GM18520 (cell line): ENCODE measurements at regions not wholly inside any gene's neighbourhood (a gene's known extent, or its start where the extent isn't known, plus 50 kb on each side); places are given as distances from the start of the nearest gene placed in this dataset.

Experiments used
- ATAC-seq: cut with Tn5 transposase; IDR thresholded peaks from one replicate; pipeline ENCODE4 v1.9.1; 2021; ENCODE audit not compliant: unreplicated experiment

DNA sequence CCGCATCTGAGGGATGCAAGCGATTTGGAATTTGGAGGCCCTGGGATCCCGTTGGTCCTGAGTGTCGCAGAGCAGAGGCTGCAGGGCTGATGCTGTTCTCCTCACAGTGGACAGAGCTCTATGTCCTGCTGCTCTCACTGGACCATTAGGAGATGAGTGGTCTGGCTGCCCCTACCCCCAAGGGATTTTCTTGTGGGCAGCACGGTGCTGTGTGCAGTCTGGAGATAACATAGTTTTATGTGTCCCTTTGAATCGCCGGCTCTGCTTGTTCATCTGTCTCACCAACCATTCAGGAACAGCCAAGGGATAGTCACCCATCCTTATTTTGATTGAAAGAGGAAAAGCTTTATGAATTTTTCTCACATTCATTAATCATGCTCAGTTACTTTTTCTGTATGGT lies 49.9 kb downstream of the CHRM3 start:
- no peak for ATAC-seq

DNA sequence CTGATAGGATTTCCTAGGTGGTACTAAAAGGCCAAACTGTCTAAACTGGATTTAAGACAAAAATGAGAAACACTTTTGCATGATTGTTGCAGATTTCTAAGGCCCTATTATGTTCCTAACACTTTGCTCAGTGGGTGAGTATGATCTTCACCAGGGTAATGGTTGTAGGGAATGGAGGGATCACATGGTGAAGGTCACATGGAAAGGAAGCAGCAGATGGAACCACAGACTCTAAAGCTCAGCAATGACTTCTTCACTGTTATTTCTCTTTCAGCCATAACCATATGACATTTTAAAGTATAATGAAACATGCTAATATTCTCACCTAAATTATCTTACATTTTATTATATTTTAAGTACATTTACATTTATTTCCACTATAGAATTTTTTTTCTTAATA lies 51.5 kb downstream of the CHRM3 start:
- no peak for ATAC-seq

DNA sequence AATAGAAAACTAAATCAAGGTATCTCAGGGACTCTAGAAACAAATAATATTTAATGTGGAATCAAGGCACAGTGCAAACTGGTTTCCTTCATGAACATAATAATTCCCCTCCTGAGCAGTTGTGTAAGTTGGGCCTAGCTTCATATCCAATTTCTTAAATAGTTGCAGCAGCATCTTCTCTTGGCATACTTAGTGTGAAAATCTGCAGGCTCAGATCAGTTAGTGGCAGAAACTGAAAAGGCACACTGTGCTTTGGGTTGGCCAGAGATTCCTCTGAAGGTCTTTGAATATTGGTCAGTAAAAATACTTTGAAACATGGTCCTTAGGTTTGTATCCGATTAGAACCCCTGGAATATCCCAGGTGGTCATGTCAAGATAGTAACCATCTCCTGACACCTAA lies 52.5 kb downstream of the CHRM3 start:
- ATAC-seq = no peak

DNA sequence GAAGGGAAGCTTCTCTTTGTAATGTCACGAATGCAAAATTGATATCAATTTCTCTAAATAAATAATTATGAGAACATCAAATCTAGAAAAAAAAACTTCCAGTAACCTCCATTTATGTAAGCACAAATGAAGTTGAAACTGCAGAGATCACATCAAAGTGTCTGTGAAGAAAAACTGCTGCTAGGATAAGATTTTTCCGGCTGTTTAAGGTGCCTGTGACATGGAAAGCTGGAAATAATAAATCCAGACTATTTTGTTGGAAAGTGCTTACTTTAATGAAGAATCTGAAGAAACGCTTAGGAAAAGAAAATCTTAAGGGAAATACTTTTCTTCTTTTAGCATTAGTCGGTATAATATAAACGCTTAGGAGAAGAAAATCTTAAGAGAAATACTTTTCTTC lies 57.0 kb downstream of the CHRM3 start:
- no peak for ATAC-seq

DNA sequence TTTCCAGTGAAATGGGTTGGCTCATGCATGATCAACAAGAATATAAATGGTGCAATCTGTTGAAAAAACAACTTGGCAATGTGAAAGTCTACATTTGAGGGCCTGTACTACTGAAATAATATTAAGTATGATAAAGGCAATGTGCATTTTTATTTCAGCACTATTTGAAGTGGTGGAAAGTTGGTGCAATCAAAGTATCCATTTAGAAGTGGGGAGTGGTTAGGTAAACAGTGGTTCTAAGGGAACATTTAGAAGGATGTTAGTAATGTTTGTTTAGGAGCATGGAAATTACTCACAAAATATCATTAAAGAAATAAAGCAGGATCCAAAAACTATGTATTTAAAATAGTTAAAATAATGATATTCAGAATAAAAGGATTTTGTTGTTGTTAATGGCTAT lies 60.2 kb downstream of the CHRM3 start:
- no peak for ATAC-seq

DNA sequence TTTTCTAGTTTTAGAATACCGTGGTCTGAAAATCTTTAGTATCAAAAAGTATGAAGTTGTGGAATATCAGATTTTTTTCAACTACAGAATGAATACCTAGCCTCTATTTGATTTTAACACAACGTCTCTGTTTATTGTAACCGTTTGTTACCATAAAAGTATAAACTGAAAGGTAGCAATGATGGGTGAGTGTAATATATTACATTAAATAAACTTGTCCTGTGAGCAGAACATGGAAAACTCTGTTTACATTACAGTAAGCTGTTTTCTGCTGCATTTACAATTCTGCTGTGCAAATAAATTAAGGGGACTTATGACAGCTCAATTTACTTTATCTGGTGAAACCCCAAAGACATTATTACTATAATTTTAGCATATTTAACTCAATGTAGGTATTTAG lies 62.5 kb downstream of the CHRM3 start:
- ATAC-seq = no peak

DNA sequence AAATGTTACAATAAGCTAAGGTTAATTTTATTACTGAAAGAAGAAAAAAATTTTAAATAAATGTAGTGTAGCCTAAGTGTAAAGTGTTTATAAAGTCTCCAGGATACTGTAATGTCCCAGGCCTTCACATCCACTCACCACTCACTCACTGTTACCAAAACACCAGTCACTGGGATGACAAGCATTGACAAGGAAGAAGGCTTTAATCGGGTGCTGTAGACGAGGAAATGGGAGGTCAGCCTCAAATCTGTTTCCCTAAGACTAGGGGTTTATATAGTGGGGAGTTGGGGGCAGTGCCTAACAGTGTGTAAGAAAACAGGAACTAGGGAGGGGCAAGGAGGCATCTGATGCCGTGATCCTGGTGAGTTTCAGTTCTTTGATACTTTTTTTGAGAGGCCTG lies 69.4 kb downstream of the CHRM3 start:
- no peak for ATAC-seq

DNA sequence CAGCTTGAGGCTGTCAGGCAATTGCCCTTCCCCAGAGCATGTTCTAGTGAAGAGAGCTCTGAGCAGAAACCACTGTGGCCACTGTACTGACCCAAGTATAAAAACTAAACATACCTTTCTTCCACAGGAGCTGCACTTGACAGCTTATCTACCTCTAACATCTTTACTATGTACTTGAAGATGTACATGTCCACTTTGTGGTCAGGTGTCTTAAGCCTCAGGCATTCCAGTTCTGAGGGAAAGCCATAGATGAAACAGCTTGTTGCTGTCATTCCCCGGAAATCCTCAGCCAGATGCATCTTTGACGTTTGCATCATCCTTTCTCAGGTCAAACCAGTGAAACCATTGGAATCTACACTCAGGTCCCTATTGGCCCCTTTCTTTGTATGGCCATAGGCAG lies 70.4 kb downstream of the CHRM3 start:
- ATAC-seq = no peak

DNA sequence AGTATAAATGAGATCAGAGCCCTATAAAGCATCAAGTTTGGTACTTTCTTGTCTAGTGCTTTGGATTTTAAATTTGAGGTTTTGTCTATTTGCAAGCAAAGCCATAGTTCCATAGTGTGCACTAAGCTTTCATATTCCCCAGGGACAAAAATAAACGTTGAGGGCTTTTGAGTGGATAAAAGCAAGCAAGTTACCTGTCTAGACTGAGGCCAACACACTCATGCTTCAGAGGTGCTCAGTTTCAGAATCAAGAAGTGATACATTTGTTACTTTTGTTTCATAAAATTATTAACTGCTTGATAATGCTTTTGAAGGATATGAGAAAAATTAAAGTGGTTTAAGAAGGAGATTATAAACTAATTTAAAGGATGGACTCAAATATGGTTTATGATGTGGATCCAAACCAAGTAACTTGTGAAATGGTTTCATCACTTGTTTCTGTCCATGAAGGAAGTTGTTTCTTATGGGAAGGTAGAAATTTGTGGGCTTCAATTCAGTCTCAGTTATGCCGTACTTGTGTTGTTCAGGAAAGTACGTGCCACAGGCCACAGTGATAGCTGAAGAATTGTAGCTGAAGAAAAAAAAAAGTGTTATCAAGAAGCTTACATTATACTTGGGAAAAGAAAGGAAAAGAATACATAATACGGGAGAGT lies 71.2 kb downstream of the CHRM3 start:
- peak; percentile 41 for ATAC-seq

DNA sequence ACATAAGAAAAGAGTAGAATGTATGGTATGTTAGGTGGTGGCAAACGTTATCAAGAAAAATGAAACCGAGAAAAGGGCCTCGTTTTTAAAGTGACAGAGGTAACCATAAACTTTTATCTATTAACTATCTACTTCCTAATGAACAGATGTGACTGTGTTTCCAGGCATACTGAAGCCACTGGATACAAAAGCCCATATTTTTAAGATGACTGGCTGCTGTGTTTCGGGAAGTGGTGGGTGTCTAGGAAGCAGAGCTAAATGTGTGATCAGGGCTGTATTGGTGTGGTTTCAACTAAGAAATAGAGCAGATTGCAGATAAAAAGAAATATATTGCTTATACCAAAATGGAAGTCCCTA lies 71.8 kb downstream of the CHRM3 start:
- ATAC-seq = peak; percentile 21

DNA sequence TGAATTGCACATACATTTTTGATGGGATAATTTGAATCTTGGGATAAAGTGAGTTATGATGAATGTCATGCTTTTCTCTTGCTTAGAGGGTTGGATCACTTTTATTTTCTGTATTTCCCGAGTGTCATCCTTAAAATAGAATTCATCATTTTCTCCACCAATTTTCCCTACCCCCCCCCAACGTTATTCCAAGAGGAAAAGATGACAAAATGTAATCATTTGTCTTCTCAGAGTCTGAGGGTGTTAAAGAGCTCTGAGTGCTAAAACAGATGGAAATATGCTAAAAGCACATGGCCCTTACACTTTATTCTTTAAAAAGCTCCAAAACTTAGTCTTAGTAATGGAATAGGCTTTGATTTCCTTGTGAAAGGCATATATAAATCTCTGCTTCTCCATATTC lies 81.4 kb downstream of the CHRM3 start:
- ATAC-seq = no peak

DNA sequence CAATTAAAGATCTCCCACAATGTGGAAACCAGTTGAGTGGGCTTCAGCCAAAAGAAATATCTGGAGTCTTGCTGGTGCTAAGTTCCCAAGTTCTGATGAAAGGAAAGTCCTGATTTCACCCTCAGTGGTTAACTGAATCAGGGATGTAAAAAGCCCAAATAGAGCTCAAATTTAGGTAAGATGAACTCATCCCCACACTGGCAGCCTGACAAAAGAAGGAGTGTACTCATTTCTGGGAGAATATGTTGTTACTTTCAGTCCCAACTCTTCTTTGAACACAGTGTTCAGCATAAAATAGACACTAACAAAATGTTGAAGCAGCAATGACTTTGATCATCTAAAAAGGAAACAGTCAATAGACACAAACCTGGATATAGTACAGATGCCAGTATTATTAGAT lies 91.7 kb downstream of the CHRM3 start:
- no peak for ATAC-seq

DNA sequence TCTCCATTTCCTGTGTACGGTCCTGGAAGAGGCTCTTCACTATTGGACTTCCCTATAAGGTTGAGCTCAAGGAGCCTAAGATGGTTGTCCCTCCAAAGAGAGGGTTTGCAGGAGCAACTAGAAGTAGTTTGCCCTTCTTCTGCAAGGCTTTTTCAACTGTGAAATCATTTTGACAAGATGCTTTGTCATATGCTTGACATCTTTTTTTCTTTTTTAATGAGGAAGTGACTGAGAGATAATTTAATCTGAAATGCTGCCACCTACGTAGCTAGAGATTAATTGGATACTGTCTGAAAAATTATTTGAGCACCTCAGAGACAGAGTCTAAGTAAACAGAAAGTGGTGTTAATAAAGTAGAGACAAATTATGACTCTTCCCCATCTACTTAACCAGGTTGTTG lies 97.0 kb downstream of the CHRM3 start:
- ATAC-seq = no peak

DNA sequence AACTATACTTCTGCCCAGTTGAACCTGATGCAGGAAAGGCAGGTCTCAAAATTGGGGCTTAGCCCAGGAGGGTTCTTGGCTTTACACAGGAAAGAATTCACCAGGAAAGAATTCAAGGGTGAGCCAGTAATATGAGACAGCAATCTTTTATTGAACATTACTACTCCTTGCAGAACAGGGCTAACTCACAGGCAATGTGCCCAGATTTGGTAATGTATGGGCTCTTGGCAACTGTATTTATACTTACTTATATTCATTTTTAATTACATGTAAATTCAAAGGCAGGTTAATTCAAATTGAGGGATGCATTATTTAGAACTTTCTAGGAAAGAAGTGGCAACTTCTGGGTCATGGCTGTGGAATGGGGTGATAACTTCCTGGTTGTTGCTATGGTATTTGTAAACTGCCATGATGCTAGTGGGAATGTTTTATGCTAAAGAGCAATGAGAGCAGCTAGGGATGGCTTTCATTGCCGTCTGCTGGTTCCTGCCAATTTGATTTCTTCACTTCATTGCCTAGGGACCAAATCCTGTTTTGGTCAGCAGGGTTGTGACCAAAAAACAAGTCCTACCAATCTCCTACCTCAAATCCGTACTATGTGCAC lies 107.5 kb downstream of the CHRM3 start:
- ATAC-seq = no peak

DNA sequence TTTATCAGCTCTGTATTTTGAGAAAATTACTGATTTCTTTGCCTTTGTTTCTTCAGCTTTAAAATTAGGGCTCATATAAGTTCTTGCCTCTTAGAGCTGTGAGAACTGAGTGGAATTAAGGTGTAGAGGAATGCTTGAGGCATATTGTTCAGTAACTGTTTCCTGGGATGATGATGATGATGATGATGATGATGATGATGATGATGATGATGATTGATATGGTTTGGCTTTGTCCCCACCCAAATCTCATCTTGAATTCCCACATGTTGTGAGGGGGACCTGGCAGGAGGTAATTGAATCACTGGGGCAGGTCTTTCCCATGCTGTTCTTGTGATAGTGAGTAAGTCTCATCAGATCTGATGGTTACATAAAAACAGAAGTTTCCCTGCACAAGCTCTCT lies 118.7 kb downstream of the CHRM3 start:
- no peak for ATAC-seq

DNA sequence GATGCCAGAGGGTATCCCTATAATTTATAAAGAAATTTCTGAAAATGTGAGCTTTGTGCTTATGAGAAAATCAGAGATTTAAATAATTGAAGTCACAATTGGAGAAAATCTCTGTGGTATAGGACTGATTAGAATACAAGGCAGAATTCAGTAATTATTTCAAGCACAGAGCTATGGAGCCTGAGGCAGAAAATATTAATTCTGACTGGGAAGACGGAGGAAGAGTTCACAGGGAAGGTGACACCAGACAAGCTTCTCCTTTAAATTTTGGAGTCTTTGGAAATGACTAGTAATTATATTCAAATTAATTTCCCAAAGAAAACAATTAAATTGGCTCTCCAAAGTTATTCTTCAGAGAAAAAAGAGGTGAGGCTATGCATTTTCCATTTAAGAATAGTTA lies 121.5 kb downstream of the CHRM3 start:
- no peak for ATAC-seq

DNA sequence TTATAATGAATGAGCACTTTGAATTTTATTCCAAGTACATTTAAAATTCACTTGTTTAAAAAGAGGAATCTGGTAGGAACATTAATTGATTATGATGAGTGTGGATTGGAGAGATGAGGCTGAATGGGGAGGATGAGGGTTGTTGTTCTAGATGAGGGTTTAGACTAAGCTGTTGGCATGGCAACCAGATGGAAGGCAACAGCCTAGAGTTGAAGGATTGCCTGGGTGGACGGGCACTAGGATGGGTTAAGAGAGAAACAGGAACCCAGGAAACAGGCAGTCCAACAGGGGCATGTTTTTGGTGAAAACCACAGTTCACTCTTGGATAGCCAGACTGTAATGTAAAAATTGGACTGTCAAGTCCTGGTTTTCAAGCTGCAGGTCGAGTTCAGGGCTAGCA lies 125.5 kb downstream of the CHRM3 start:
- ATAC-seq = no peak

DNA sequence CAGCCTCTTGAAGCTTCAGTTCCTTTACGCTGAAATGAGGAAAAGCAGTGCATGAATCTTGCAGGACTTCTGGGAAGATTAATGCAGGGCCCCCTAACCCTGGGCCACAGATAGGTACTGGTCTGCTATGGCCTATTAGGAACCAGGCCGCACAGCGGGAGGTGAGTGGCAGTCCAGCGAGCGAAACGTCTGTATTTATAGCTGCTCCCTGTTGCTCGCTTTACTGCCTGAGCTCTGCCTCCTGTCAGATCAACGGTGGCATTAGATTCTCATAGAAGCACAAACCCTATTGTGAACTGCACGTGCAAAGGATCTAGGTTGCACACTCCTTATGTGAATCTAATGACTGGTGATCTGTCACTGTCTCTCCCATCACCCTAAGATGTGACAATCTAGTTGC lies 130.2 kb downstream of the CHRM3 start:
- ATAC-seq = no peak

DNA sequence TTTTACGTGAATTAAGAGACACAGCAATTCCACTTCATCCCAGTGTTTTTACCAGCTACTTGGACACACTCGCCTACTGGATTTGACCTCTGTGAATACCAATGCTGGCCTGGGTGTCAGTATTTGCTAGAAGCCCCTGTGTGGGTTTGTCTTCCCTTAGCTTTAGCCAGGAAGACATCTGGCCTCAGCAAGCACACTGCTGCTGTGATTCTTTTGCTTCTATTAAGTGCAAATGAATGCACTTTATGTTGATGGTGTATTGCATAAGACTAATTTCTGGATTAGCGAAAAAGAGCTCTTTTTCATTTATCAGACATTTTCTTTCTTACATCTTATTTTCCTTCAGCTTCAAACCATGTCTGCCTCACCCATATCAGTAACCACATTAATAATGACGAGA lies 140.0 kb downstream of the CHRM3 start:
- ATAC-seq = no peak

DNA sequence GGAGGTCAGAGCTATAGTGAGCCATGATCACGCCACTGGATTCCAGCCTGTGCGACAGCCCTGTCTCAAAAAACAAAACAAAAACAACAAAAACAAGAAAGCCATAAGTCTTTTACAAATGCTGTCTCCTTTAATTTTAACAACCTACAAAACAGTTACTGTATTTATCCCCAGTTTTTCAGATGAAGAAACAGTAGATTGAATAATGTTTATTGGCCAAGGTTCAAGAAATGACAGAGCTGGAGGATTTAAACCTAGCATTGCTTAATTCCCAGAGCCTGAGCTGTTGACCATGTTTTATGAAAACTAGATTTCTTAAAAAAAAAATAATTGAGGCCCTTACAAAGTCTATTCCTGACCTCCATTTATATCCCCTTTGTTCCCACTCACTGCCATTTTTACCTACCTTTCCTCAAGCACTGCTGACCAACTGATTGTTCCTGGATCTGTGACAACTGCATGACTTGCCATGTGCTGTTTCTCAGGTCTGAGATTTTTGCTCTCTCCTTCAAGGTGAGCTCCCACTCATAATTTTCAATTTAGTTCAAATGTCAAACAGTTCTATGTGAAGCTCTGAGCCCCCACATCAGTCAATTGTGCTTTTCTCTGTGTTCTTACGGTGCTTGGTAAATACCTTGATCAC lies 140.8 kb downstream of the CHRM3 start:
- ATAC-seq = no peak

DNA sequence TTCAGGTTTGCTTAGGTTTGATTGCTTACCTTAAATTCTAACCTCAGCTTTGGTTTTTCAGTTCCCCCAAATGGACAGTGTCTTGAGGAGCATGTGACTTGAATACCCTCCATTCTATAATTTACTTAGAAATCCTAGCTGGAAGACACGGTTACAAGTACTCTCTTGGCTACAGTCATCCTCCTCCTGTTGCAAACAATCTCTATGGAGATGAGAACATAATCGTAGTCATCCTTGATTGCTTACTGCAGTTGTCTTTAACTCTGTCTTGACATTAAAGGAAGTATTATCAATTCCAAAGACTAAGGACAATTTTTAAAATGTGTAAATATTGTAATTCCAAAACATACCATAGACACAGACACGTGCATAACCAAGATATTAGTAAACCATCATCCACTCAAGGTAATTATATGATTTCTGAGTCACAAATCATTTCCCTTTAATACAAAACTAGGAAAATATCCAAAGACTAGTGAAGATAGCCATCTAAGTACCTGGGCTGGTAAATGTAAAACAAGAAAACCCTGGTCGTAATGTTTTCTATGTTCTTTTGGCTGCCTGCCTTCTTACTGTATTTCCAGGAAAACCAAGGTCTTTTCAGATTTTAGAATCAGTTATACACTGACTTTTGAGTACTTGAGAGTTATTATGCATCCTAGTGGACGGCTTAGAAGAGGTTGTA lies 149.9 kb downstream of the CHRM3 start:
- no peak for ATAC-seq

DNA sequence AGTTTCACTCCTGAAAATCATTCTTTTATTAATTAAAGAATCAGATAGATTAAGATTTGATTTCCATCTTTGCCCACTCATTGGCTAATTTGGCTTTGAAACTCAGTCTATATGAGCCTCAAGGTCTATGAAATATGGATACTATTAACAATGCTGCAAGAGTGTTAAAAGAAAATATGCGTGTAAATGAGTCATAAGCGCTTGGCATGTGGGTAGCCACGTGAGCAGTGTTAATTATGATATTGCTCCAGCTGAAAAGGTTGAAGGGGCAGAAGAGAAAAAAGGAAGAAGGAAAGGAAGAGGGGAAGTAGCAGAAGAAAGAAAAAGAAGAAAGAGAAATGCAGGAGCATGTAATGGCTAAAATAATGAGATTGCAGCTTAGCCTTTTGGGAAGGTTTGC lies 151.4 kb downstream of the CHRM3 start:
- ATAC-seq = no peak
